ENCODE measurements at regions not wholly inside any gene's neighbourhood (a gene's known extent, or its start where the extent isn't known, plus 50 kb on each side); places are given as distances from the start of the nearest gene placed in this dataset.

DNA sequence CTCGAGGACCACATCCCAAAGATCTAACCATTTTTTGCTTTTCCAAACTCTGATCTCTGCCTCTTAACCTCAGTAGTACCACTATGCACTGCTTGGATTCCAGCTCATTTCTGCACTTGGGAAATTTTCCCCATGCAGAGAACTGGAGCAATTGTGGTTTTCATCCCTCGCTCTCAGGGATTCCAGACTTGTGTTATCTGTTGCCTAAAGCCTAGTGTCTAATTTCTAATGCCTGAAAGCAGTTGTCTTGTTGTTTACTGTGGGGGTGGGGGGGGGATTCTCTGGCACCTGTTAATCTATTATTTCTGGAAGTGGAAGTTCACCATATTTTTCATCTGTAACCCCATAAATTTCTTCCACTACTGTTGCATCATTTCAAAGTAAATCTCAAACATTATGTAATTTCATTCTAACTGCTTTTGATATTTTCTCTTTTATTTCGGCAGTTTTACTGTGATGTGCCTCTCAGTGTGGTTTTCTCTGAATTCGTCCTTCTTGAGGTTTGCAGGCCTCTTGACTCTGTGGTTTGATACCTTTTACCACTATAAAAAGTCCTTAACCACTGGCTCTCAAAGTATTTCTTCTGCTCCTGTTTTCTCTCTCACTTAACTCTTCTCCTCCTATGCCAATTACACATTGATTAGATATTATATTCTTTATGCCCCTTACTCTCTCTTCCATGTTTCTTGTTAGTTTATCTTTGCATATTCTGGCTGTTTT, 205.6 kb upstream of the EOLA2 start:
- no peak for DNase-seq

DNA sequence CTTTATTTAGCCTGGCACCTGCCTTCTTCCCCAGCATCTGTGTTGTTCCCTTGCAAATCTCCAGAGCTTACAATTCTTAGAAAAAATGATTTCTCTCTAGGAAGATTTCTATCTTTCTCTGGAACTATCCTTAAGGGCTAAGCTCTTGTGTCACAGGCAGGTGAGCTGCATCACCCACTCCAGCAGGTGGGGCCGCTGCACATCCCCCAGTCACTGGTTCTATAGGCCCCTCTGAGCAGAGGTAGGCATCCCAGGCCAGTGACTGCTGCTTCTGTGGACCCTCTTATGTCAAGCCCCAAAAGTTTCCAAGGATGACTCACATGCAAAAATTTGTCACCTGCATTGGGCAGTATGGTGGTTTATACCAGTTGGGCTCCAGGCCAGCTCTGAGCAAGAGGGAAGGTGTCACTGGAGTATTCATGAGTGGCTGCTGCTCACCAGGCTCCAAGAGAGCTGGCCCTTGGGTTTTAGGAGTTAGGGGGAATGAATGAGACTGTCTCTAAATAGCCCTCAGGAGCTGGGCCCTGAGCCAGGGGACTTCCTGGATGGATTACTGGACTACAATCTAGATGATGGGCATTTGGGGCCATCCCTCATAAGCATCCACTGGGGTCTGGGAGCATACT, 208.1 kb upstream of the EOLA2 start:
- DNase-seq: no peak

DNA sequence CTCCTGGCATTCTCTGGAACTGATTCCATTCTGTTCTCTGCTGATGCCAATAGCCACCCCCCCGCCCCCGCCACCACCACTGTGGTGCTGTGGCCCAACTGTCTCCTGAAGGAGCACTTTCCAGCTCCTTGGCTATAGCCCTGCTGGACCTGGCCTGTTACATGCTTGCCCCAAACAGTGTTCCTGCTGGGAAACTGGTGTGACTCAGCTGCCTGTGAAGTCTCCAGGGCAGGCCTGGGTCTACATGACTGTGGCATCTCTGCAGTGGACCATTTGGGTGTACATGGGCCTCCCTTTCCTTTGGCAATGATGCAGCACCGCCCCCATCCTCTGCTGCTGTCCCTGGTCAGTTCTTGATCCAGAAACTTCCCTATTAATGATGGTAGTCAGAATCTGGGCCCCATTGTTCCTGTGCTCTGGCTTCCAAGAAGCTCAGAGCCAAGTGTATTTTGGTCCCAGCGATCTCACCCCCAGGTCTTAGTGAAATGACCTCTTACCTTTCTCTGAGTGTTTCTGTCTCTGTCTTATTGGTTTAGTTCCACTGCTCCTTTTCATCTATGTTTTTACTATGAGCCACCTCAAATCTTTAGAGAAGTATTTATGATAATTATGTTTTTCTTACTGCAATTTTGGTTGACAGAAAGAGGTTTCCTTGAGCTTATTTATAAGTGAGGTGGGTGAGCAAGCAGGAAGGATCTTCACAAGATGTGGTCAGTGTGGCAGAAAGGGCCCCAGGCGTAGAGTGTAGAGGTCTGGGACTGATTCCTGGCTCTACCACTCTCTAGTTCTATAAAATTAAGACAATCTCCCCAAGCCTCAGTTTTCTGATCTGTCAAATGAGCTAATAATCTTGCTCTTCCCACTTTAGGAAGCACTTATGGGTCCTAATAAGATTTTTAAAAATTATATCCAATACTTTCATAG, 210.7 kb upstream of the EOLA2 start:
- no peak for DNase-seq

DNA sequence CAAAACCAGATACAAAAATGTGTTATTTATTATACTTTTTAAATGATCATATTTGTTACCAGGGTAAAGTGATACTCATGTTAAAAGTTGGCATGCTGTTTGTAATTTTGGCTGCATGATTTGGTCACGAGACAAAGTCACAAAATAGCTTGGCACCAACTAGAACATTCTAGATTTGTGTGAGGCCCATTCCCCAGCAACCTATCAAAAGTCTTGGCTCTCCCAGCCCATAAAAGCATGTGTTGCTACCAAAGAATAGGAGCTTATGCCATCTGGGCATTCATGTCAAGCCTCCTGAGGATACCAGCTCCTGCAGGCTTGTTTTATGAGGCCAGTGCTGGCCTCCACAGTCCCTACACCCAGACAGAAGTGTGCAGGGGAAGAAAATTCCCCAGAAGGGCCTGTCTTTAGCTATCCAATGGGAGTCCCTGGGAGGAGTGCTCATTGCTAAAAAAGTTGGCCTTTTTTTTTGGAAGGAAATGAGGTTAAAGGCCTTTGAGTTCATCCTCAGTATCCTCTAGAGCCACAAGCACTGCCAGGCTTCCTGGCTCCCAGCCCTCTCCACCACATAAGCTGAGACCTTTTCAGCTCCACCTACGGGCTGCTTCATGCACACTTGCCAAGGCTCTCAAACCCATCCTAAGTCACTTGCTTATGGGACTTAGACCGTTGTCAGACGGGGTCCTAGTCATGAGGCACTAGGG, 211.9 kb upstream of the EOLA2 start:
- no peak for DNase-seq

DNA sequence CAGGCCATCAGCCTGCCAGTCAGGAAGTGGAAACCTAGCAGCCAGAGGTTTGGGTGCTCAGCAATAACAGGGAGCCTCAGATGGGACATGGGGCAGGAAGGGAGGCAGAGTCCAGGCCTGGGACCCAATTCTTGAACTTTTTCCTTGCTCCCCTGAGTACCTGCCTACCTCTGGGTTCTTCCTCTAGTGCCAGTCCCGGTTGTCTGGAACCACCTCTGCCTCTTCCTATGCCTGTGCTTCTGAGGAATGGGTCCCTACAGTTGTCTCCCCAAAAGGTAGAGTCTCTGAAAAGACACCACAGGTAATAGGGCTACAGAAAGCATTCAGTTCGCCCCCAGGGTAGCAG, 212.4 kb upstream of the MAMLD1 start:
- DNase-seq: no peak

DNA sequence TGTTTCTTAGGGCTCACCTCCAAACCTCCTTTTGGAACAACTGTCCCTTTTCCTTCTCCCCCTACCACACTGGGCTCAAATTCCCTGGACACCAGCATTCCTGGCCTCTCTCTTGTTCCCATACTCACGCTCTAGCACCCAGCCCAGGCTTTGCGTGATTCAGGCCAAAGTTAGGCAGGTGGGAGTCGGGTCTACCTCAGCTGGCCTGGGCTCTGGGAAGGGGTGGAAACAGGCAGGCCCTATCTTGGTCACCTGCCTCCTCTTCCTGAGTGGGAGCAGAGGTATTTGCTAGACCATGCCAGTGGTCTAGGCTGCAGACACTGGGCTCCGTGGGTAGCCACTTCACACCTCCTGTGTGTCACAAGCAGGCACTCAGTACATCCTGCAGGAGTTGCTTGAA, 211.1 kb upstream of the MAMLD1 start:
- no peak for DNase-seq

DNA sequence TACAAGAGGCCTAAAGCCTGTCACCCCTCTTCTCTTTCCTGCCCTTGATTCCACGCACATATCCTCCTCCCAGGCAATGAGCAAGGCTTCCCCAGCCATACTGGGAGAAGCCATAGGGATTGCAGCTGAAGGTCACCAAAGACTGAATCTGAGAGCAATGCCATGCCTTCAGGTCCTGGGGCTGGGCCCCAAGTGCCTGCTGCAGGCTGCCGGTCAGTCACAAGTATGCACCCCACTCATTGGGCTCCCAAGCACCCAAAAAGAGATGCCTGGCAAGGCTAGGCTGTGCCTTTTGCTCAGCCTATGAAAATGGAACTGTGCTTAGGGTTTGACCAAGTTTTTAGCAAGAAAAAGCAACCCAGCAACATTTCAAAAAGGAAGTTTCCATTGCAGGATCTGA, 210.6 kb upstream of the MAMLD1 start:
- no peak for DNase-seq

DNA sequence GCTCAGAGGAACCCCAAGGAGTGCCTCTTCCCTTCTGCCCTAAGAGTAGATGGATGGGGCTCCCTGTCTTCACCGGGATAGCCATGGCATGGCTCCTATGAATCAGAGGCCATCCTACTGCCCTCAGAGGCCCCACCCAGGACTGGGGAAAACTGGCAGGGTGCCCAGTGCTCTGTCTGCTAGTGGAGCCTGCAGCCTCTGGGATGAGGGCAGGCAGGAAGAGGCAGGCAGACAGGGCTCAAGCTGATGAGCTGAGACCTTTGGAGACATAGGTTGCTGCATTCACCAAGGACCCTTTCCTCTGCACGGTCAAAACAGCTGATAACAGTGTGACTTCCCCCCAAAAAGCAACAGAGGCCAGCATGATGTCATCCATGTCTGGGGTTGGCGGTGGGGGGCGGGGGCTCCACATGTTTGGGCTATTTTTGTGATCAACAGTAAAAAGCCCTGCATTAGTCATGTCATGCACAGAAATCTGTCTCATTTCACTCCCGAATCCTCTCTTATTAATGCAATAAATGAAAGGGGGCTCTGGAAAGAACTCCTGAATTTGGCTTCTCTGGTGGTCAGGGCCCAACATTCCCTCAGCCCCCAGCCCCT, 207.6 kb upstream of the MAMLD1 start:
- DNase-seq: no peak

DNA sequence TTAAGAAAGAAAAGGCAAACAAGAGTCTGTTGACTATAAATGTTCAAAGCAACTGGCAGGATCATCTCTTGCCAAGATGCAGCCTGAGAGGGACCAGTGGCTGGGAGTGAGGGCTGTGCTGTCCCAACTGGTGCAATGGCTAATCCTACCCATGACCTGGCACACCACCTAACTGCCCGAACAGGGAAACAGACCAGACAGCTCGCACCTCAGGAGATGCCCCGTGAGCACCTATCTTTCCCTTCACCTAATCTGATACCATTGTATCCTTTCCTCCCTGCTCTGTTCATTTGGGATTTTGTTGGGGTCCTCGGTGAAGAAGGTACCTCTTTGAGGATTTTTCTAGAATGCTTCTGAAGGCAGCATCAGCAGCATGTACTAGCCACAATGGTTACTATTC, 206.5 kb upstream of the MAMLD1 start:
- DNase-seq: no peak

DNA sequence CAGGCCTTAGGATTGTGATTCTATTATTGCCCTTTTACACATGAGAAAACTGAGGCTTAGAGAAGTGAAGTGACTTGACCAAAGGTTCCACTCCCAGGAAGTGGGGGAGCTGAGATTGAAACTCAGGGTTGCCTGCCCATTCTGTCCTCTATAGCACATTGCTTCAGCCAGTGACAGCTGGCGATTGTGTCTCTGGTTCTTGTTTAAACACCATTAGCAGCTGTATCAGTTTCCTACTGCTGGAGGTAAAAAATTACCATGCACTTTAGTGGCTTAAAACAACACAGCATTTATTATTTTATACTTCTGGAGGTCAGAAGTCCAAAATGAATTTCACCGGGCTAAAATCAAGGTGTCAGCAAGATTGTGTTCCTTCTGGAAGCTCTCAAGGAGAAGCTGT, 205.8 kb upstream of the MAMLD1 start:
- no peak for DNase-seq

DNA sequence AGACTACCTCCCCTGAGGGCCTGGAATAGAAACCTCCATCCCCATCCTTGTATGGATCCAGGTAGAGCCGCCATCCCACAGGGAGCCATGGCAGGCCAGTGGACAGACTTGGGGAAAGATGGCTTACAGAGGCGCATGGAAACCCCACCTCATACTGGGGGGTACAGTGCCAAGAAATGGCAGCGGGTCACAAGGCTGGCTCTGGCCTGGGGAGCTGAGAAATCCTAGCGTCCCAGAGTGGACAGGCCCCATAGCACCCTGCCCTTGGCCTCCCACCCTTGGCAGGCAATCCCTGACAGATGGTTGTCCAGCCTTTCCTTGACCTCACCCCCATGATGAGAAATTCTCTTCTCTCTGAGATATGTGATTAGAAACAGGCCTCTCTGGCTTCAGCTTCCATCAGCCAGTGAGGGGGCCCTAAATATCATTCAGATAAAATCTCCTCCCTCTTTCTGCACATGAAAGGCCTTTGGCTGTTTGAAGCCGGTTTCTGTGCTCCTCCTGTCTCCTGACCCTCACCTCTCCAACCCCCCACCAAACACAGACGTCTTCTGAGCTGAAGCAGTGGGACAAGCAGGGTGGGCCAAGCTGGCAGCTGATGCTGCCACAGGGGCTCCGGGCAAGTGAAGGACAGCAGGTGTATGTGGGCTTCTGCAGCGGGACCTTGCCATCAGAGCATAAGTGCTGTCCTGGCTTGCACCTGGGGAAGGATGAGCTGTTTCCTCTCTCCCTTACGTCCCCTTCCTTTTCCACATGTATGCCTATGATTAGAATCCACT, 204.4 kb upstream of the MAMLD1 start:
- no peak for DNase-seq

DNA sequence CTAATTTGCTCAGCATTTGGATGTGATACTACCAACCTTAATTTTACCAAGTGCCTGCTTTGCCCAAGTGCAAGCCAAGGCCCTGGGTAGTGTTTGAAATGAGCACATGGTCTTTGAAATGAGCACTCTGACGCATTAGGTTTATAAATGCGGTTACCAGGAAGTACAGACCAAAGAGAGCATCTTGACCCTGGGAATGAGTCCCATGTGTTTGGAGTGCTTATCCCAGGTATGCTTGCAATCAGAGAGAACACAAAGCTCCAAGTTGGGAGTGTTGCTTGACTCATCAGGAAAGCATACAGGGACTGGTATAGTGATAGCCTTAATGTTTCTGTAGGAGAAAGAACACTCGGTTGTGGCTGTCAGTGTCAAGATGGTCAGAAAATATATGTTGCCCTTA, 203.6 kb upstream of the MAMLD1 start:
- DNase-seq: no peak

DNA sequence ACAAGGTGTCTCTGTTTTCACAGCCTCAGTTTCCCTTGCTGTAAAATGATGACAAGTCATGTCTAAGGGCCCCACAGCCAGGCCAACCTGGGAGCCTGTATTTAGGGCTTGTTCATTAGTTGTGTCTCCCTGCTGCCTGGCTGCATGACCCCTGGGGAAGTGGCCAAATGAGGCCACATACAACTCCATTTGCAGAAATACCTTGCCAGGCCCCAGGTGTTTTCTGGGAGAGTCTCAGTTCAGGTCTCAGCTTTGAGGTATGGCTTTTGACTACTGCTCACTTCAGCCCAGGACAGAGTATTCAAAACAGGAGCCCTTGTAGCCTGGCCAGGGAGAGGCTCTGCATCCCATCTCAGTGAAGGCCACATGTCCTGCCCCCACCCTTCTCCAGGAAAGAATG, 202.5 kb upstream of the MAMLD1 start:
- no peak for DNase-seq

DNA sequence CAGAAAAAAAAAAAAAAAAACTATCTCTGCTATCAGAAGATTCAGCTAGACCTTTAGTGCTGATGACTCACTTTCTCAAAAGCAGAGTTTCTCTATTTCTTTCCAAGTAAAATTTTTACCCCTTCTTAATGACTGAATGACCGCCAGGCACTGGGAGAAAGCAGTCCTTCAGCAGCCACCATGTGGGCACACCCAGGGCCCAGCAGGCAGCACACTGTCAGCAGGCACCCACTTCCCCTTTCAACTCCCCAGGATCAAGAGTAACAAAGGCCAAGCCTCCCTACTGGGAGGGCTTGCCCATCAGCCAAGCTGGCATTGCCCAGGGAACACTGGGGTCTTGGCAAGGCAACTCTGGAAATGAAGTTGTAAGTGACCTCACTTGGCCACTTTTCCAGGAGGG, 201.9 kb upstream of the MAMLD1 start:
- no peak for DNase-seq

DNA sequence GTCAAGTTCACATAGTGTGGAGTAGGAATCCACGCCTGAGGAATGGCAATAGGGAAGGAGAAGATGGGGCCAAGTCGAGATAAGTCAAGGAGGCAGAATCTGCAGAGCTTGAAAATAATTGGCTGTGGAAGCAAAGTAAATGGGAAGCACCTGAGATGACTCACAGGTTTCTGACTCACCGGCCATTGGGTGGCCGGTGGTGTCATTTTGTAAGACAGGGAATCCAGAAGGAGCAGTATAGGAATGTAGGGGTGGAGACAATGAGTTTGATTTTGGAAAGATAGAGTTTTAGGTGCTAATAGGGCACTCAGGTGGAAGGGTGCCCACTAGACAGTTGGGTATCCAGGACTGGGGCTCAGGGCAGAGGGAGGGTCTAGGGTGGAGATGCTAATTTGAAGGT, 201.0 kb upstream of the MAMLD1 start:
- no peak for DNase-seq

DNA sequence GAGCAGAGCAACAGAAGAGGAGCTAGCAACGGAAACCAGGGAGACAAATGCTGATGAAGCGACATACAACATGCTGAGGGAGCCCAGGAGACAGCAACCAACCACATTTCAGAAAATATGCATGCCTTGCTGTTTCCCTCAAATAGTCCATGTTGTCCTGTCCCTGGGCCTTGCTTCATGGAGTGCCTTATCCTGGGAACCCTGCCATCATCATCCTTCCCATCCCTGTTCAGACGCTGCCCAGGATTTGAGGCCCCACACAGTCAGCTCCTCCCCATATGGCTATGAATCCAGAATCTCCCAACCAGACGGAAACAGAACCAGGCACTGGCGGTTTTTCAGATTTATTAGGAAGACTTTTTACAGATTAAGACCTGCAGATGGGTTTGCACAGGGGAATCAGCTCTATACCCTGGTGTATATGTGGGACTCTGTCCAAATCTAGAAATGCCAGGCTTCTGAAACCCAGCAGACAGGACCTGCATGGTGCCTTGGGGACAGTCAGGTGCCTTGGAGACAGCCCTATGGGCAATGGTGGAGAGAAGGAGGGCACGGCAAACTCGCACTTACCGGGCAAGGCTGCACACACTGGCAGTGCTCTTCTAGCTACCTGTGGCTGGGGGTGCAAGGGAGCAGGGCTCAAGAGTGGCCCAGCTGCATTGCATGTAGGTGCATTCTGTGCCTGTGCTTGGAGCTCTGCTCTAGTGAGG, 199.7 kb upstream of the MAMLD1 start:
- DNase-seq: no peak

DNA sequence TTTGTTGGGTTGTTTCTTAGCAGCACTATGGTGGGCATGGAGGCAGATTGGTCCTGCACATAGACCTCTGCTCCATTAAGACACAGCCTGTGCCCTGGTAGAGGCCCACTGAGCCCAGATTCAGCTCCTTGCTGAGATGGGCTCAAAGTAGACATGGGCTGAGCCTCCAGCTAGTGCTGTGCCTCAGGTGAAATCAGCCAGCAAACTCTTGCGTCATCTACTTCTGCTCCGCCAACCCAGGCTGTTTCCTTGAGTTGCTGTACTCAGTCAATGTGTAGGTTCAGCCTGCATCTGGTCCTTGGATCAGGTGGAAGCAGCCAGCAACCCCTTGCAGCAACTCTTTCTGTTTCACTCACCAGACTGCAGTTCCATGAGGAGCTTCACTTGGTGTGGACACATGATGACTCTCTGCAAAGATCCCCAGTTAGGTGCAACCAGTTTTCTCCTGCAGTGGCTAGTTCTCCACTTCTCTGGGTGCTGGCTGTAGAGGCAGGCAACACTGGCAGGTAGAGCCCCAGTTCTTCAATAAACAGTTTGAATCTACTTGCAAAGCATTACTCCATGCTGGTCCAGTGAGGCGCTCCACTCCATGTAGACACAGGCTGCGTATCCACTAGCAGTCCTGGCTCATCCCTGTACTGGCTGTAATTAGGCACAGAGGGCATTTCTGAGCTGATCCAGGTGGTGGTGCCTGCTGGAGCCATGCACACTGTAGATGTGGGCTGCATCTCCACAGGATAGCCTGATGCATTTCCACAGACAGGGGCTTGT, 199.0 kb upstream of the MAMLD1 start:
- no peak for DNase-seq

DNA sequence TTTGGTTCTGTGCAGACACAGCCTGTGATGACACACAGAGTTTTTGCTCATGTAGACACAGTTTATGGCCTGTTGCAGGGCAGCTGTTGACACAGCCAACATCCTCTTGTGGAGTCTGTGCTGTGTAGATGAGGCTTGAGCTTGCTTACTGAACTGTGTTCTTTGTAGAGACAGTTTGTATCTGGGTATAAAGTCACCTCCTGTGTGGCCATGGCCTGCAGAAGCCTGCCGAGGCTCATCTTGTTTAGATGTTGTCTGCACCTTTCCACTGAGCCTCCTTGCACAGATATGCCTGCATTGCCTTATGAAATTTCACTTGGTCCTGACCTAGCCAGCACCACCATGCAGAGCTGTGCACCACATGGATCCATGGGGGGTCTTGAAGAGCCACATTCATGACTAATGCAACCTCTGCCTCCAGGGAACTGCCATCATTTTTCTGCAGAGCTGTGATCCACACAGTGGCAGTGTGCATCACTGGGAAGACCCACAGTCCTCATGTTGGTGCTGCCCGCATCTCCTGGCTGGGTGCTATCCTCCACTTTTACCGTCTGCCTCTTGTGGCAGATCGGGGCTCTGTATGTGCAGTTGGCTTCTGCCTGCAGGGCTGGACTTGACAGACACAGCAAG, 198.0 kb upstream of the MAMLD1 start:
- DNase-seq: no peak

DNA sequence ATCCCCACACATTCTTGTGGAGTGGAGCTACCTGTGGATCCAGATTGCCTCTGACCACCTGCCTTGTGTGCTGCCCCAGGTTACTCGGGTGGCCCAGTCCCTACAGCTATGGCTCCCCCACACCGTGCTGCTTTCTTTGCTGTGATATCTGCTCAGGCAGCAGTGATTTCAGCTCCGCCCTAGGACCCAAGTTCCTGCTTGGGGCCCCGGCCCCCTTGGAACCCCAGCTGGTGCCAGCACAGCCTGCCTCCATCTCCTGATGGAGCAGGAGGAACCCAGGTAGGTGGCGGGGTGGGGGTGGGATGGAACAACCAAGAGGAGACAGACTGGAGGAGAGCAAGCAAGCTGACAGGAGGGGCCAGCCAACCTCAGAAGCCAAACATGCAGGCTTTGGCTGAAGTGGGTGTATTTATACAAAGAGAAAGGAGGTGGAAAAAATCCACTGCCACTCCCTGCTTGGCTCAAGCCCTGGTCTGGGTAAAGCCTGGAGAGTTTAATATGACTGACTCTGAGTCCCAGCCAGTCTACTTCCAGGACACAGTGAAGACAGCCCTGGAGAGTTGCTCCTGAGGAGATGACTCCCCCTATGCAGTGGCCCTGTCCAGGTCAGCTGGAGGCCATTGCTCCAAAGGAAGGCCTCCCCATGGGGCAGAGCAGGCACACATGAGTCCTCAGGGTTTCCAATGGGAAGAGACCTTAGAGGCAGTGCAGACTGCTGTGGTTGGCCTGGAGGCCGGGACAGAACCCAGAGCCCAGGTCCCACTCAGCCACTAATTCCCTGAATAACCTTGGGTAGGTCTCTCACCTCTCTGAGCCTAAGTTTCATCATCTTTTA, 197.1 kb upstream of the MAMLD1 start:
- DNase-seq: no peak
